HepG2 (cell line): ENCODE measurements at regions not wholly inside any gene's neighbourhood (a gene's known extent, or its start where the extent isn't known, plus 50 kb on each side); places are given as distances from the start of the nearest gene placed in this dataset.

Source experiments
- ATAC-seq: fragments of 200-7000 bp; cut with Tn5 transposase; 3 replicates; pipeline ENCODE4 v1.9.1; 2020; ENCODE audit warnings: mild to moderate bottlenecking, moderate library complexity
- BruUV-seq: library from RNA; stranded (reverse); fragments of 400-500 nt; replicated peaks from 2 replicates; lab custom pipeline; 2021; lab: Mats Ljungman, UMichigan
- CTCF ChIA-PET: fragments of 300-600 bp; formaldehyde crosslinking; extraction: SDS; loops from one replicate; lab custom pipeline; 2021; ENCODE audit warnings: low total read pairs, inconsistent platforms, low intra/inter-chr PET ratio; lab: Yijun Ruan, JAX
- POLR2A ChIA-PET: fragments of 350-600 bp; sonication (Branson Sonifier 250); formaldehyde crosslinking; loops from one replicate; lab custom pipeline; 2020; ENCODE audit warnings: antibody characterized with exemption, inconsistent platforms; lab: Yijun Ruan, JAX
- DNase-seq: peaks from one replicate; pipeline ENCODE4 v3.0.0-alpha.2; 2015; ENCODE audit warnings: low spot score
- FAIRE-seq: peaks from 3 replicates; lab custom pipeline; 2011; peaks lifted over from hg19 to GRCh38; lab: Jason Lieb, UNC
- H2AFZ ChIP-seq: one replicate; pipeline ENCODE4 v1.6.1; 2011; ENCODE audit warnings: low read length, inconsistent platforms
- H3K27ac ChIP-seq: fragments of 300-600 bp; 3 replicates; pipeline ENCODE4 v1.8.0; 2011; ENCODE audit warnings: mixed run types, mild to moderate bottlenecking, mixed read lengths, low read length, inconsistent platforms; ENCODE audit not compliant: insufficient read depth; ENCODE audit errors: extremely low read length
- H3K27me3 ChIP-seq, 2 experiments: fragments of 200-600 bp in 1 of 2; 2 replicates in 1 of 2; 3 replicates in 1 of 2; pipeline versions ENCODE4 v1.6.0 to v1.8.0; 2011; ENCODE audit warnings: low read length in 2 of 2, mild to moderate bottlenecking in 2 of 2, moderate library complexity in 2 of 2, inconsistent platforms in 1 of 2; ENCODE audit not compliant: insufficient read depth in 2 of 2, control insufficient read depth in 1 of 2
- H3K36me3 ChIP-seq, 2 experiments: fragments of 200-600 bp in 1 of 2; replicated peaks in 1 of 2; 2 replicates in 1 of 2; 3 replicates in 1 of 2; pipeline versions ENCODE4 v1.5.1 to v1.8.0; 2011; ENCODE audit warnings: low read length in 2 of 2, inconsistent platforms in 1 of 2; ENCODE audit not compliant: insufficient read depth in 2 of 2, control insufficient read depth in 1 of 2
- H3K4me1 ChIP-seq: 2 replicates; pipeline ENCODE4 v1.5.1; 2012; ENCODE audit warnings: low read length, inconsistent platforms; ENCODE audit not compliant: insufficient read depth
- H3K4me2 ChIP-seq: 2 replicates; pipeline ENCODE4 v1.6.0; 2011; ENCODE audit warnings: low read depth, low read length, inconsistent platforms
- H3K4me3 ChIP-seq, 3 experiments: fragments of 200-600 bp in 1 of 3; sonication (generic), shearing (Covaris generic) in 1 of 3; replicated peaks in 1 of 3; 2 replicates each; pipeline ENCODE4 v1.5.1; 2011 to 2016; ENCODE audit warnings: low read length in 3 of 3, inconsistent platforms in 2 of 3, low read depth in 2 of 3, mild to moderate bottlenecking in 2 of 3, control low read depth in 1 of 3, mixed read lengths in 1 of 3; ENCODE audit not compliant: insufficient read depth in 1 of 3
- H3K79me2 ChIP-seq: one replicate; pipeline ENCODE4 v1.6.1; 2011; ENCODE audit warnings: low read length, inconsistent platforms; ENCODE audit not compliant: insufficient read depth
- H3K9ac ChIP-seq: 2 replicates; pipeline ENCODE4 v1.6.0; 2011; ENCODE audit warnings: mild to moderate bottlenecking, low read depth, low read length, inconsistent platforms; ENCODE audit not compliant: insufficient read depth
- H3K9me3 ChIP-seq: 2 replicates; pipeline ENCODE4 v1.5.1; 2012; ENCODE audit warnings: mild to moderate bottlenecking, low read length
- H4K20me1 ChIP-seq: 2 replicates; pipeline ENCODE4 v1.6.0; 2011; ENCODE audit warnings: inconsistent platforms, mild to moderate bottlenecking, low read length, moderate library complexity; ENCODE audit not compliant: insufficient read depth
- ATF5 ChIP-seq: sonication (generic); formaldehyde crosslinking; IDR thresholded peaks from 2 replicates; pipeline ENCODE4 v1.4.0; 2020; ENCODE audit warnings: mild to moderate bottlenecking, low read depth, missing genetic modification reagents
- ATM ChIP-seq: fragments of 450-650 bp; IDR thresholded peaks from 2 replicates; pipeline ENCODE4 v1.7.1; 2017; ENCODE audit warnings: mild to moderate bottlenecking, borderline replicate concordance
- BRF2 ChIP-seq: sonication (generic); formaldehyde crosslinking; IDR thresholded peaks from 2 replicates; pipeline ENCODE4 v1.8.1; 2022; ENCODE audit warnings: mild to moderate bottlenecking, missing genetic modification reagents
- HOXA9 ChIP-seq: sonication (generic); formaldehyde crosslinking; IDR thresholded peaks from 2 replicates; pipeline ENCODE4 v1.8.1; 2022; ENCODE audit warnings: missing genetic modification reagents, mild to moderate bottlenecking, moderate library complexity, borderline replicate concordance
- MED8 ChIP-seq: sonication (generic); formaldehyde crosslinking; IDR thresholded peaks from 2 replicates; pipeline ENCODE4 v1.8.1; 2023; ENCODE audit warnings: mild to moderate bottlenecking, missing genetic modification reagents; ENCODE audit not compliant: insufficient replicate concordance
- RARG ChIP-seq: sonication (generic); formaldehyde crosslinking; IDR thresholded peaks from 2 replicates; pipeline ENCODE4 v1.4.0; 2020; ENCODE audit warnings: low read depth, mild to moderate bottlenecking, missing genetic modification reagents
- ZHX2 ChIP-seq, 2 experiments: sonication (generic) in 1 of 2; formaldehyde crosslinking in 1 of 2; IDR thresholded peaks; 2 replicates each; pipeline versions ENCODE4 v1.6.1 to v1.9.0; 2014 to 2022; ENCODE audit warnings: antibody characterized with exemption in 1 of 2, borderline replicate concordance in 1 of 2, inconsistent platforms in 1 of 2, low read depth in 1 of 2, missing genetic modification reagents in 1 of 2
- ZNF382 ChIP-seq: sonication (generic); formaldehyde crosslinking; IDR thresholded peaks from 2 replicates; pipeline ENCODE4 v1.5.0; 2020; ENCODE audit warnings: missing genetic modification reagents, mild to moderate bottlenecking, borderline replicate concordance
- ZNF550 ChIP-seq: sonication (generic); formaldehyde crosslinking; IDR thresholded peaks from 2 replicates; pipeline ENCODE4 v1.4.0; 2020; ENCODE audit warnings: mild to moderate bottlenecking, missing genetic modification reagents, borderline replicate concordance
- ZNF737 ChIP-seq: sonication (generic); formaldehyde crosslinking; IDR thresholded peaks from 2 replicates; pipeline ENCODE4 v1.5.0; 2020; ENCODE audit warnings: missing genetic modification reagents, mild to moderate bottlenecking, borderline replicate concordance
- ZNF816 ChIP-seq: sonication (generic); formaldehyde crosslinking; IDR thresholded peaks from 2 replicates; pipeline ENCODE4 v1.8.0; 2022; ENCODE audit warnings: missing genetic modification reagents, mild to moderate bottlenecking, borderline replicate concordance
- ZSCAN5A ChIP-seq: sonication (generic); formaldehyde crosslinking; IDR thresholded peaks from 2 replicates; pipeline ENCODE4 v1.8.0; 2022; ENCODE audit warnings: mild to moderate bottlenecking, missing genetic modification reagents, borderline replicate concordance
- WGBS: methylation state at CpG from one replicate; pipeline ENCODE4 v1.1.6; 2017; ENCODE audit warnings: low lambda C conversion rate; 5-methylcytosine and 5-hydroxymethylcytosine counted together
- in situ Hi-C: cut with HindIII; loops from 2 replicates; pipeline ENCODE4 v1.10.0; 2017; ENCODE audit warnings: low pct_unique_long_range_greater_than_20kb; ENCODE audit not compliant: extremely low pct_ligation_motif_present
- intact Hi-C: fragments of 100-400 bp; cut with micrococcal nuclease; formaldehyde crosslinking; loops from one replicate; pipeline ENCODE4 v1.10.0; 2022; ENCODE audit not compliant: unreplicated experiment
- TF ChIP-seq, protein P1 (sequence below): sonication (generic); formaldehyde crosslinking; IDR thresholded peaks from 2 replicates; pipeline ENCODE4 v1.8.1; 2023; ENCODE audit warnings: mild to moderate bottlenecking, missing genetic modification reagents, borderline replicate concordance

DNA sequence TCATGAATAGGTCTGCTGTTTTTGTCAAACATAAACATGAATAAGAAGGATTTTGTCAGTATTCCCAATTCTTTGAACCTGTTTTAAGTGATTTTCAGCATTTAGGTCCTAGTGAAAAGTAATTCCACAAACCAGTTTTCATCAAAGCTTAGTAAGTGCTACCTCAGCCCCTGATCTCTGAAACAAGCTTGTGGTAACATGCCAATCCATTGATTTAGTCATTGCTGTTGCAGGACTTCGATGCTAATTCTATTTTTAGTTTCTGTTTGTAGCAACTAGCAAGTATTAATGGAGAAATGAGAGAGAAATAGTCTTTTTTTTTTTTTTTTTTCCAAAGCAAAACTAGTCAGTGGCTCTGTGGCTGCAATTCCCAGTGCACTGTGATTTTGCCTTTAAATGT, 91.4 kb downstream of the JRKL start:
- TF ChIP-seq ZSCAN5A (CRISPR knock-in tag) (no peak), ZNF816 (CRISPR knock-in tag) (no peak), ZNF382 (CRISPR knock-in tag) (no peak), ZNF550 (CRISPR knock-in tag) (no peak), ATM (no peak), ZHX2 (IDR thresholded peaks at IDR 0.05; ENCODE audit: low read depth) (no peak), ZHX2 (CRISPR knock-in tag; IDR thresholded peaks at IDR 0.05; ENCODE audit: borderline replicate concordance) (no peak), RARG (CRISPR knock-in tag) (no peak), ZNF737 (CRISPR knock-in tag) (no peak), ATF5 (CRISPR knock-in tag) (no peak), HOXA9 (CRISPR knock-in tag) (no peak), BRF2 (CRISPR knock-in tag) (no peak), MED8 (CRISPR knock-in tag) (no peak)
- TF ChIP-seq, protein P1, sequence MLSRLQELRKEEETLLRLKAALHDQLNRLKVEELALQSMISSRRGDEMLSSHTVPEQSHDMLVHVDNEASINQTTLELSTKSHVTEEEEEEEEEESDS (CRISPR knock-in tag), result no peak
- ATAC-seq, result no peak
- H3K27ac ChIP-seq, result no peak overlapping the region
- no peaks in the 10 kb centered on the region for H3K27me3 ChIP-seq
- ChIA-PET POLR2A (no interaction called here), CTCF (no interaction called here)
- in situ Hi-C loops, result no loop called here
- no peak overlapping the region for H3K4me3 ChIP-seq
- no peaks in the 10 kb centered on the region; the same call in 1 of the 2 replicates for H3K4me1 ChIP-seq
- no peak for DNase-seq
- no peak overlapping the region for H2AFZ ChIP-seq
- intact Hi-C loops, result no loop called here
- H3K9ac ChIP-seq, result no peak overlapping the region
- WGBS, result 0% methylated on average over 1 of the region's 1 CpG
- H3K4me2 ChIP-seq, result no peak overlapping the region
- no peaks in the 10 kb centered on the region for H4K20me1 ChIP-seq
- H3K36me3 ChIP-seq, result no peaks in the 10 kb centered on the region
- no peaks in the 10 kb centered on the region for H3K9me3 ChIP-seq
- no peaks in the 10 kb centered on the region for H3K79me2 ChIP-seq
- FAIRE-seq, result no peak
- BruUV-seq, result no TSS peak
